ENCODE measurements at regions not wholly inside any gene's neighbourhood (a gene's known extent, or its start where the extent isn't known, plus 50 kb on each side); places are given as distances from the start of the nearest gene placed in this dataset.
"Not testable (repeated sequence)": the region's sequence is repeated elsewhere in the genome, so short reads cannot be mapped to it uniquely, and the experiment has no call there.

DNA sequence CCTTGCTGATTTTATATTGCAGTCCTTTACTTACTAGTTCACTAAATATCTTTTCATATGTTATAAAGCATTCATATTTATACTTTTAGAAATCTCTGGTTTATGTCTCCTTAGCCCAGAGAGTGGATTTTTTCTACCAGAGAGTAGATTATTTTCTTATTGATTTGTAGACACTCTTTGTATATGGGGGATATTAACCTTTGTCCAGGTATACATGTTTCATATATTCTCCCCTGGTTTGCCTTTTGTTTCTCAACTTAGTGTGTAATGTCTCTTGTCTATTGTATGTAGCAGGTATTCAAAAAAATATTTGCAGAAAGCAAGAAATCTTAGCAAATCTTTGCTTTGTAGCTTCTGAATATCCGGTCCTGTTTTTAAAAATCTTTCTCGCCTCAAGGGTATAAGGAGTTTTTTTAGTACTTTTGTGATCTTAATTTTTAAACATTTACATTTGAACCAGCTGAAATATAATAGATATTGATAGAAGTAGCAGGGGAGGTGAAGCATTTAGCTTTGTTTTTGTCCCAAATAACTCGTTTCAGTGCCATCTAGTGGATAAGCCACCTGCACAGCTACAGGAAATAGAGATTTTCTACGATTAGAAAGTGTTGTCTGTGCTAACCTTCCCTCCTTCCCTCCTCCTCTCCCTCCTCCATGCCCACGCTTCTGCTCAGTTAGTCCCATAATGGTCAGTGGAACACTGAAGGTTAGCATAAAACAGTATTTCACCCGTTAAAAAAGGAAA lies 97.0 kb downstream of the PHETA1 start:
- H3K36me3 ChIP-seq (ENCODE audit: insufficient read depth, low read length), result no peaks in the 10 kb centered on the region
- 83% methylated on average over 6 of the region's 6 CpGs for WGBS
- H3K27ac ChIP-seq (ENCODE audit: low read depth, low read length), result no peak overlapping the region
- H3K4me3 ChIP-seq (ENCODE audit: low read length), result no peak overlapping the region
- H3K4me1 ChIP-seq (ENCODE audit: insufficient read depth, low read length), result no peaks in the 10 kb centered on the region
- H3K9ac ChIP-seq (ENCODE audit: low read depth, low read length), result no peak overlapping the region
- no peaks in the 10 kb centered on the region for H3K9me3 ChIP-seq (ENCODE audit: insufficient read depth, low read depth, low read length)
- no peaks in the 10 kb centered on the region for H3K27me3 ChIP-seq (ENCODE audit: insufficient read depth, low read length)

DNA sequence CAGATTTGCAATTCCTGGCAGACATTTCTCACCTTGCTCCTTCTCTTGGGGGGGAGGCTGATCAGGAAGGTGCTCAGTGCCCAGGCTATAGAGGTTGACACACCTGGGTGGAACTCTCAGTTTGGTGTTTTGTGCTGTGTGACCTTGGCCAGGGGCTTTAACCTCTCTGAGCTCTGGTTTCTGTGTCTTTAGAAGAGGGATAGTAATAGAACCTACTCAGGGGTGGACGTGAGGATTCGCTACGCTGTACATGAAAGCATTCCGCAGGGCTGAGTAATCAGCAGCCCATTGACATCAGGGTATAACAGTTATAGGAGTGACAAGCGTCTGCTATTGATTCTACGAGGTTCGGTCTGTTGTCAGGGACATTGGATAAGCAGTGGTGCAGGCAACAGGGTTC lies 98.1 kb downstream of the PHETA1 start:
- Histone ChIP-seq H3K27ac (ENCODE audit: low read depth, low read length) (no peak overlapping the region), H3K27me3 (ENCODE audit: insufficient read depth, low read length) (no peaks in the 10 kb centered on the region), H3K4me1 (ENCODE audit: insufficient read depth, low read length) (no peaks in the 10 kb centered on the region), H3K4me3 (ENCODE audit: low read length) (no peak overlapping the region), H3K36me3 (ENCODE audit: insufficient read depth, low read length) (no peaks in the 10 kb centered on the region), H3K9ac (ENCODE audit: low read depth, low read length) (no peak overlapping the region), H3K9me3 (ENCODE audit: insufficient read depth, low read depth, low read length) (no peaks in the 10 kb centered on the region)
- 57% methylated on average over 7 of the region's 7 CpGs for WGBS

- Histone ChIP-seq H3K4me3 (ENCODE audit: low read length) (no peak overlapping the region), H3K9ac (ENCODE audit: low read depth, low read length) (no peak overlapping the region), H3K36me3 (ENCODE audit: insufficient read depth, low read length) (no peaks in the 10 kb centered on the region), H3K27ac (ENCODE audit: low read depth, low read length) (no peak overlapping the region), H3K9me3 (ENCODE audit: insufficient read depth, low read depth, low read length) (no peaks in the 10 kb centered on the region), H3K27me3 (ENCODE audit: insufficient read depth, low read length) (no peaks in the 10 kb centered on the region), H3K4me1 (ENCODE audit: insufficient read depth, low read length) (no peaks in the 10 kb centered on the region)
- 90% methylated on average over 11 of the region's 11 CpGs for WGBS
These were observed 98.7 kb downstream of the PHETA1 start for GRCh38 chr12:111270239-111270638.

- Histone ChIP-seq H3K9me3 (ENCODE audit: insufficient read depth, low read depth, low read length) (no peaks in the 10 kb centered on the region), H3K9ac (ENCODE audit: low read depth, low read length) (no peak overlapping the region), H3K27me3 (ENCODE audit: insufficient read depth, low read length) (no peaks in the 10 kb centered on the region), H3K27ac (ENCODE audit: low read depth, low read length) (no peak overlapping the region), H3K36me3 (ENCODE audit: insufficient read depth, low read length) (no peaks in the 10 kb centered on the region), H3K4me3 (ENCODE audit: low read length) (no peak overlapping the region), H3K4me1 (ENCODE audit: insufficient read depth, low read length) (no peaks in the 10 kb centered on the region)
- 84% methylated on average over 7 of the region's 7 CpGs for WGBS
These were observed 99.2 kb downstream of the PHETA1 start for GRCh38 chr12:111269718-111270117.

DNA sequence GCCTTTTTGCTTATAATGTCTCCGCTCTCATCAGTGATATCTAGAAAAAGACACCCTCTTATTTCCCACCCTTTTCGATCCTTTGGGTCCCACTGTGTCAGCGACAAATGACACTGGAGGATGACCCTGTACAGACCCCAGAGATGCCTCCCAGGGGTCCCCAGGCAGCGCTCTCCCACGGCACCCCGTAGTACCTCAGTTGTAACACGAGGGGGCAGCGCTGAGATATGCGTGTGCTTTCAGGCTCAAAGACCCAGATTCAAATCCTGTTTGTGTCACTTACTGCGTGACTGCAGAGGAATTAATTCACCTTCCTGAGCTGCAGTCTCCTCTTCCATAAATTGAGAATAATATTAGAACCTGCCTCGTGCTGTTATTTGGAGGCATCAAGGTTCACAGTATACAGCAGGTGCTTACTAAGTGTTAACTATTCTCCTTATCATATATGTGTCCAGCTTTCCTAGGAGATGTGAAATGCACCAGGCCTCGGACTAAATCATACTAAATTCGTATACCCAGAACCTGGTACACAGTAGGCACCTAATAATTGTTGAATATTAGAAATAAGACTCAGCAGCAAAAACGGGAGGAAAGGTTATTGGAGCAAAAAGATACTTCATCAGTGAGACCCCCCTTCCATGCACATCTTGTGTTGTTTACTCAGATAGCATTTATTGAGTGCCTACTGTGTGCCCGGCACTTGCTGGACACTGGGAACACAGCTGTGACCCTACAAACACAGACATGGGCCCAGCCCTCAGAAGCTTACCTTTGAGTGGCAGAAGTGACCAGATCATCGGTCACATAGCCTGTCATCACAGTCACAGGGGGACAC lies 99.9 kb downstream of the PHETA1 start:
- H3K36me3 ChIP-seq (ENCODE audit: insufficient read depth, low read length), result no peaks in the 10 kb centered on the region
- H3K4me1 ChIP-seq (ENCODE audit: insufficient read depth, low read length), result no peaks in the 10 kb centered on the region
- no peak overlapping the region for H3K4me3 ChIP-seq (ENCODE audit: low read length)
- no peaks in the 10 kb centered on the region for H3K9me3 ChIP-seq (ENCODE audit: insufficient read depth, low read depth, low read length)
- 81% methylated on average over 15 of the region's 16 CpGs for WGBS
- H3K27me3 ChIP-seq (ENCODE audit: insufficient read depth, low read length), result no peaks in the 10 kb centered on the region
- no peak overlapping the region for H3K9ac ChIP-seq (ENCODE audit: low read depth, low read length)
- no peak overlapping the region for H3K27ac ChIP-seq (ENCODE audit: low read depth, low read length)

DNA sequence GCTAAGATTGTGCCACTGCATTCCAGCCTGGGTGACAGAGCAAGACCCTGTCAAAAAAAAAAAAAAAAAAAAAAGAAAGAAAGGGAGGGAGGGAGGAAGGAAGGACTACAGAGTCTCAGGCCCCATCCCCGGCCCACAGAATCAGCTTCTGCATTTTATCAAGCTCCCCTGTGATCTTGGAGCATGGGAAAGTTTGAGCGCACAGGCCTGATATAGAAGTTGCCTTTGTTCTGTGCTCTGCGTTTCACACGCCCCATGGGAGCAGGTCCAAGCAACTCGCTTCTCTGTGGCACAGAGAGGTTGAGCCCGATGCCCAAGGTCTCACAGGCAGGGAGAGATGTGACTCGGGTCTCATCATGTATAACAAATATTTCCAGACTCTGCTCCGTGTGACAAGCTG lies 101.8 kb downstream of the PHETA1 start:
- Histone ChIP-seq H3K9me3 (ENCODE audit: insufficient read depth, low read depth, low read length) (no peaks in the 10 kb centered on the region), H3K4me3 (ENCODE audit: low read length) (no peak overlapping the region), H3K36me3 (ENCODE audit: insufficient read depth, low read length) (no peaks in the 10 kb centered on the region), H3K27me3 (ENCODE audit: insufficient read depth, low read length) (no peaks in the 10 kb centered on the region), H3K9ac (ENCODE audit: low read depth, low read length) (no peak overlapping the region), H3K27ac (ENCODE audit: low read depth, low read length) (no peak overlapping the region), H3K4me1 (ENCODE audit: insufficient read depth, low read length) (no peaks in the 10 kb centered on the region)
- WGBS, result 94% methylated on average over 8 of the region's 8 CpGs

- no peaks in the 10 kb centered on the region for H3K4me1 ChIP-seq (ENCODE audit: insufficient read depth, low read length)
- no peak overlapping the region for H3K9ac ChIP-seq (ENCODE audit: low read depth, low read length)
- no peaks in the 10 kb centered on the region for H3K36me3 ChIP-seq (ENCODE audit: insufficient read depth, low read length)
- 85% methylated on average over 6 of the region's 6 CpGs for WGBS
- H3K27ac ChIP-seq (ENCODE audit: low read depth, low read length), result no peak overlapping the region
- no peaks in the 10 kb centered on the region for H3K27me3 ChIP-seq (ENCODE audit: insufficient read depth, low read length)
- no peaks in the 10 kb centered on the region for H3K9me3 ChIP-seq (ENCODE audit: insufficient read depth, low read depth, low read length)
- H3K4me3 ChIP-seq (ENCODE audit: low read length), result no peak overlapping the region
These were observed 106.8 kb downstream of the PHETA1 start for GRCh38 chr12:111261911-111262676.

- WGBS, result 96% methylated on average over 5 of the region's 5 CpGs
- no peaks in the 10 kb centered on the region for H3K27me3 ChIP-seq (ENCODE audit: insufficient read depth, low read length)
- no peaks in the 10 kb centered on the region for H3K4me1 ChIP-seq (ENCODE audit: insufficient read depth, low read length)
- H3K9ac ChIP-seq (ENCODE audit: low read depth, low read length), result no peak overlapping the region
- H3K36me3 ChIP-seq (ENCODE audit: insufficient read depth, low read length), result no peaks in the 10 kb centered on the region
- H3K4me3 ChIP-seq (ENCODE audit: low read length), result no peak overlapping the region
- H3K9me3 ChIP-seq (ENCODE audit: insufficient read depth, low read depth, low read length), result no peaks in the 10 kb centered on the region
- H3K27ac ChIP-seq (ENCODE audit: low read depth, low read length), result no peak overlapping the region
These were observed 108.2 kb downstream of the PHETA1 start for GRCh38 chr12:111260732-111261131.

DNA sequence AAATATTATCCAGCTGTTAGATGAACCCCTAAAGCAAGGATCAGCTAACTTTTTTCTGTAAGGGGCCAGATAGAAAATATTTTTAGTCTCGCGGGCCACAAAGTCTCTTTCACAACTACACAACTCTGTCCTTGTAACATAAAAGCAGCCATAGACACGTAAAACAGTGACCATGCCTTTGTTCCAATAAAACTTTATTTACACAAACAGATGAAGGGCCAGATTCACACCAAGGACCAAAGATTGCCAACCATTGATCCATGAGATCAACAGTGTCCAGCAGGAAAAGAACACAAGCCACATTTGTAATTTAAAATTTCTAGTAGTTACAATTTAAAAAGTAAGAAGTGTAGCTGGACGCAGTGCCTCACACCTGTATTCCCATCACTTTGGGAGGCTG lies 109.7 kb downstream of the PHETA1 start:
- WGBS, result 90% methylated on average over 4 of the region's 4 CpGs
- no peaks in the 10 kb centered on the region for H3K36me3 ChIP-seq (ENCODE audit: insufficient read depth, low read length)
- H3K9me3 ChIP-seq (ENCODE audit: insufficient read depth, low read depth, low read length), result no peaks in the 10 kb centered on the region

DNA sequence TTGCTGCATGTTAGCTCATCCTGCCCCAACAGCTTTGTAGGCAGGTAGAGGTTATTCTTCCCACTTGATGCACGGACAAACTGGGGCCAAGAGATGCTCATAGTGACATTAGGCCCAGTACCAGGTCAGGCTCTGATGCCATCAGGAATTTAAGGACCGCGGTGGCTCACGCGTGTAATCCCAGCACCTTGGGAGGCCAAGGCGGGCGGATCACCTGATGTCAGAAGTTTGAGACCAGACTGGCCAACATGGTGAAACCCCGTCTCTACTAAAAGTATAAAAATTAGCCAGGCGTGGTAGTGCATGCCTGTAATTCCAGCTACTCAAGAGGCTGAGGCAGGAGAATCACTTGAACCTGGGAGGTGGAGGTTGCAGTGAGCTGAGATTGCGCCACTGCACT lies 110.8 kb downstream of the PHETA1 start:
- H3K27ac ChIP-seq (ENCODE audit: low read depth, low read length); H3K9me3 ChIP-seq (ENCODE audit: insufficient read depth, low read depth, low read length); H3K36me3 ChIP-seq (ENCODE audit: insufficient read depth, low read length); H3K27me3 ChIP-seq (ENCODE audit: insufficient read depth, low read length); H3K4me1 ChIP-seq (ENCODE audit: insufficient read depth, low read length); H3K9ac ChIP-seq (ENCODE audit: low read depth, low read length); H3K4me3 ChIP-seq (ENCODE audit: low read length): not testable (repeated sequence)
- 95% methylated on average over 10 of the region's 10 CpGs for WGBS

More for the DNA sequence above, 109.7 kb downstream of the PHETA1 start:
- no peak overlapping the region for H3K9ac ChIP-seq (ENCODE audit: low read depth, low read length)
- no peaks in the 10 kb centered on the region for H3K27me3 ChIP-seq (ENCODE audit: insufficient read depth, low read length)
- no peak overlapping the region for H3K4me3 ChIP-seq (ENCODE audit: low read length)
- H3K4me1 ChIP-seq (ENCODE audit: insufficient read depth, low read length), result no peaks in the 10 kb centered on the region
- no peak overlapping the region for H3K27ac ChIP-seq (ENCODE audit: low read depth, low read length)

DNA sequence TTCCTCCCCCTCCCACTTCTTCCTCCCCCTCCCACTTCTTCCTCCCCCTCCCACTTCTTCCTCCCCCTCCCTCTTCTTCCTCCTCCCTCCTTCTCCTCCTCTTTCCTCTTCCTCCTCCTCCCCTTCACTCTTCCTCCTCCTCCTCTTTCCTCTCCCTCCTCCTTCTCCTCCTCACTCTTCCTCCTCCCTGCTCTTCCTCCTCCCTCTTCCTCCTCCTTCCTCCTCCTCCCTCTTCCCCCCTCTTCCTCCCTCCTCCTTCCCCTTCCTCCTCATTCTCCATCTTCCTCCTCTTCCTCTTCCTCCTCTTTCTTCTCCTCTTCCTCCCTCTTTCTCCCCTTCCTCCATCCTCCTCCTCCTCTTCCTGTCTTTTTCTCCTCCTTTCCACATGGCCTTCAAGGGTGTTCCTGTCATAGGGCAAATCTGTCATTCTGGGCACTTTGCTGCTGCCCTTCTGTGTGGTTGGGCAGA lies 111.4 kb downstream of the PHETA1 start:
- no peak overlapping the region for H3K9ac ChIP-seq (ENCODE audit: low read depth, low read length)
- no peaks in the 10 kb centered on the region for H3K36me3 ChIP-seq (ENCODE audit: insufficient read depth, low read length)
- H3K27me3 ChIP-seq (ENCODE audit: insufficient read depth, low read length), result no peaks in the 10 kb centered on the region
- H3K4me3 ChIP-seq (ENCODE audit: low read length), result no peak overlapping the region
- no peaks in the 10 kb centered on the region for H3K4me1 ChIP-seq (ENCODE audit: insufficient read depth, low read length)
- H3K9me3 ChIP-seq (ENCODE audit: insufficient read depth, low read depth, low read length), result no peaks in the 10 kb centered on the region
- no peak overlapping the region for H3K27ac ChIP-seq (ENCODE audit: low read depth, low read length)
